ENCODE measurements at regions not wholly inside any gene's neighbourhood (a gene's known extent, or its start where the extent isn't known, plus 50 kb on each side); places are given as distances from the start of the nearest gene placed in this dataset.

DNA sequence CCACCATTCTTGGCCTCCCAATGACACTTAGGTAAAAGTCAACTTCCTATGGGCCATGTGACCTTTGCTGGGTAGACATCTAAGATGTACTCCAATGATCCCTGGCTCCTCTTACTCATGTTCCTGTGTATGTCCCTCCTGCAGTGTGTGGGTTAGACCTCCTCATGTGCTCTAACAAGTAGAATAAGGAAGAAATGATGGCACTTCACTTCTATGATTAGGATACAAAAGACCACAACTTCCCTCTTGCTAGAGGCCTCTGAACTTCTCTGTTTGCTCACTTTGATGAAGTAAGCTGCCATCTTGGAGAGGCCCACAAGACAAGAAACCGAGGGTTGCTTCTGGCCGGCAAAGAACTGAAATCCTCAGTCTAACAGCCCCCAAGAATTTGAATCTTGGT lies 131.8 kb downstream of the TAF11L14 start:
- TF ChIP-seq POLR2AphosphoS5 (IDR thresholded peaks at IDR 0.05) = no peak
- no peak for TF ChIP-seq POLR2A (IDR thresholded peaks at IDR 0.05)
- TF ChIP-seq, protein P1, sequence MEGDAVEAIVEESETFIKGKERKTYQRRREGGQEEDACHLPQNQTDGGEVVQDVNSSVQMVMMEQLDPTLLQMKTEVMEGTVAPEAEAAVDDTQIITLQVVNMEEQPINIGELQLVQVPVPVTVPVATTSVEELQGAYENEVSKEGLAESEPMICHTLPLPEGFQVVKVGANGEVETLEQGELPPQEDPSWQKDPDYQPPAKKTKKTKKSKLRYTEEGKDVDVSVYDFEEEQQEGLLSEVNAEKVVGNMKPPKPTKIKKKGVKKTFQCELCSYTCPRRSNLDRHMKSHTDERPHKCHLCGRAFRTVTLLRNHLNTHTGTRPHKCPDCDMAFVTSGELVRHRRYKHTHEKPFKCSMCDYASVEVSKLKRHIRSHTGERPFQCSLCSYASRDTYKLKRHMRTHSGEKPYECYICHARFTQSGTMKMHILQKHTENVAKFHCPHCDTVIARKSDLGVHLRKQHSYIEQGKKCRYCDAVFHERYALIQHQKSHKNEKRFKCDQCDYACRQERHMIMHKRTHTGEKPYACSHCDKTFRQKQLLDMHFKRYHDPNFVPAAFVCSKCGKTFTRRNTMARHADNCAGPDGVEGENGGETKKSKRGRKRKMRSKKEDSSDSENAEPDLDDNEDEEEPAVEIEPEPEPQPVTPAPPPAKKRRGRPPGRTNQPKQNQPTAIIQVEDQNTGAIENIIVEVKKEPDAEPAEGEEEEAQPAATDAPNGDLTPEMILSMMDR (IDR thresholded peaks at IDR 0.05) = no peak
- no peak for TF ChIP-seq EP300 (IDR thresholded peaks at IDR 0.05)
- 82 to 96% methylated on average over 2 of the region's 2 CpGs for WGBS, 2 donors
- no peak overlapping the region for H3K27ac ChIP-seq
- no peaks in the 10 kb centered on the region for H3K9me3 ChIP-seq
- no peak overlapping the region for H3K4me3 ChIP-seq
- DNase-seq (no peak), ATAC-seq (ENCODE audit: low FRiP score in 2 of 2) (no peak)
- no peaks in the 10 kb centered on the region for H3K4me1 ChIP-seq
- H3K27me3 ChIP-seq = no peaks in the 10 kb centered on the region
- H3K36me3 ChIP-seq = no peaks in the 10 kb centered on the region

DNA sequence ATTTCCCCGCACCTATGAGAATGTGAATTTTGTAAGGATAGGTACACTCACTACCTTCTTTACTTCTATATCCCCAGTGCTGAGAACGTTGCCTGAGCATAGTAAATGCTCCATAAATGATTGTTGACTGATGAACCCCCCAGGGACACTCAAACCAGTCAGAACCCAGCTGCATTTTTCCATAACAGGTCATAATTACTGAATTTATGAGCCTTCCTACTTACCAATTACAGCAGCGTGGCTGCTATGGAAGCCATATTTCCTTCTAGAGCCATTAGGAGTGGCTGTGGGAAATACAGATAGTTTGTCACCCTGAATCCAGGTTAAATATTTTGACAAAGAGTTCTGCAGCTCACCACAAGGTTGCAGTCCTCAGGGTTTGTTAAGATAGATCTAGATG lies 135.0 kb downstream of the TAF11L14 start:
- no peaks in the 10 kb centered on the region for H3K4me1 ChIP-seq
- no peaks in the 10 kb centered on the region for H3K27me3 ChIP-seq
- DNase-seq (no peak), ATAC-seq (ENCODE audit: low FRiP score in 2 of 2) (no peak)
- TF ChIP-seq POLR2A (IDR thresholded peaks at IDR 0.05) (no peak), POLR2AphosphoS5 (IDR thresholded peaks at IDR 0.05) (no peak), EP300 (IDR thresholded peaks at IDR 0.05) (no peak)
- TF ChIP-seq, protein P1 (IDR thresholded peaks at IDR 0.05) = no peak
- no peaks in the 10 kb centered on the region for H3K9me3 ChIP-seq
- 69 to 81% methylated on average over 3 of the region's 3 CpGs for WGBS, 2 donors
- no peaks in the 10 kb centered on the region for H3K36me3 ChIP-seq
- no peak overlapping the region for H3K4me3 ChIP-seq
- no peak overlapping the region for H3K27ac ChIP-seq

DNA sequence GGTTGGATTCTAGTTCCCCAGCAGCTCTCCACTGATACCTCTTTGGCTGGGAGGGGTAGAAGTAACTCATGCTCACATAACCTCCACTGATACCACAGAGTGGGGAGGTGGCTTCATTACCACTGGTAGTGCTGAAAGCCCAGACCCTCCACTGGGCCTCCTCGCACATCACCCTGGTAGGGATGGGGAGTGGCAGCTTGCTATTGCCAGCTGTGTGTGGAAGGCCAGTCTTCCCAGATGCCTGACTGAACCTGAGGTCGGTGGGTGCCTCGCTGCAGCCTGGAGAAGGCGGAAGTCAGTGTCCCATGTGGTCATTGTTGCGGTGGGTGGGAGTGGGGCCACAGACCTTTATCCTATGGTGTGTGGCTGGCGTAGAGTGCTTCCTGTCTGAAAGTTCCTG lies 138.0 kb downstream of the TAF11L14 start:
- TF ChIP-seq EP300 (IDR thresholded peaks at IDR 0.05) (no peak), POLR2AphosphoS5 (IDR thresholded peaks at IDR 0.05) (no peak), POLR2A (IDR thresholded peaks at IDR 0.05) (no peak)
- TF ChIP-seq, protein P1 (IDR thresholded peaks at IDR 0.05) = no peak
- WGBS, 2 donors = 85 to 92% methylated on average over 5 to 6 of the region's 6 CpGs
- Histone ChIP-seq H3K9me3 (no peaks in the 10 kb centered on the region), H3K4me1 (no peaks in the 10 kb centered on the region), H3K4me3 (no peak overlapping the region), H3K36me3 (no peaks in the 10 kb centered on the region), H3K27ac (no peak overlapping the region), H3K27me3 (no peaks in the 10 kb centered on the region)
- peak in 1 of 2 donors; percentile 37 for ATAC-seq (ENCODE audit: low FRiP score in 2 of 2)
- DNase-seq = peak in 1 of 2 donors; percentile 10

DNA sequence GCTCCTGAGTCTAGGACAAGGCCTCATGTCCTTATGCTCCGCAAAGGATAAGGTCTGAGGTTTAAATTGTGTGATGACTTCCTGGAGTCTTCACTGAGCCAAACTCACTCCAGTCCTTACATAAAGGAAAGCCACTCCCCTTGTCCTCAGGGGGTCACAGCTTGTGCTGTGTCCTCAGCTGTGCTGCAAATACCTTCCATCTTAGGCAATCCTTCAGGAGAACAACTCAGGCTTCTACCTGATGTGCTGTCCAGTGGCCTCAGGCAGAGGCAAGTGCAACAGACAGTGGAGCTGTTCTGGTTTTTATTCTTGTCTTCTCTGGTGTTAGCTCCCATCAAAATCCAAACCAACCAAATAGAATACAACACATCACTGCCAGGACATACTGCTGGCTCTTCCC lies 151.5 kb downstream of the TAF11L14 start:
- no peak overlapping the region for H3K4me3 ChIP-seq
- no peaks in the 10 kb centered on the region for H3K27me3 ChIP-seq
- ATAC-seq (ENCODE audit: low FRiP score in 2 of 2) (no peak), DNase-seq (no peak)
- no peaks in the 10 kb centered on the region for H3K4me1 ChIP-seq
- no peaks in the 10 kb centered on the region for H3K36me3 ChIP-seq
- no peaks in the 10 kb centered on the region for H3K9me3 ChIP-seq
- no peak for TF ChIP-seq POLR2AphosphoS5 (IDR thresholded peaks at IDR 0.05)
- TF ChIP-seq EP300 (IDR thresholded peaks at IDR 0.05) = no peak
- no peak for TF ChIP-seq POLR2A (IDR thresholded peaks at IDR 0.05)
- TF ChIP-seq, protein P1 (IDR thresholded peaks at IDR 0.05) = no peak
- H3K27ac ChIP-seq = no peak overlapping the region
- WGBS, 2 donors = 82 to 89% methylated on average over 1 of the region's 1 CpG

DNA sequence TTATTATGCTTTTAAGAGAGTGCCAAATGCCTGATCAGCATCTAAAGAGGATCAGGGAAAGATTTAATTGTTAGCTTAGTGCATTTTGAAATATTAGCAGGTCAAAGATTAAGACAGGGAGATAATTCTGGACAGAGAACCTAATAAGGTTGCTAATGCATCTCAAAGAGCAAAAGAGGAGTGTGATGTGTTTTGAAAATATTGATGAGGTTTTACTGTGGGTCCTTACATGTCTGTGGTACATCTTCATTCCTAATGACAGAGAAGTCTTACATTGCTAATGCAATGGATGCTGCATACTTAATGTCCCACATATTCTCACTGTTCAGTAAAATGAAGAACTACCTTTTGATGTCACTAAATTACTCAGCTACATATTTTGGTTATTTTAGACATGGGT lies 154.1 kb downstream of the TAF11L14 start:
- no peaks in the 10 kb centered on the region for H3K27me3 ChIP-seq
- H3K4me1 ChIP-seq = no peaks in the 10 kb centered on the region
- TF ChIP-seq POLR2A (IDR thresholded peaks at IDR 0.05) = no peak
- TF ChIP-seq, protein P1 (IDR thresholded peaks at IDR 0.05) = no peak
- no peak for TF ChIP-seq EP300 (IDR thresholded peaks at IDR 0.05)
- no peak for TF ChIP-seq POLR2AphosphoS5 (IDR thresholded peaks at IDR 0.05)
- H3K36me3 ChIP-seq = no peaks in the 10 kb centered on the region
- H3K9me3 ChIP-seq = no peaks in the 10 kb centered on the region
- no peak overlapping the region for H3K4me3 ChIP-seq
- ATAC-seq (ENCODE audit: low FRiP score in 2 of 2) (no peak), DNase-seq (no peak)
- H3K27ac ChIP-seq = no peak overlapping the region
